HG03066 (cell line): ENCODE measurements at regions not wholly inside any gene's neighbourhood (a gene's known extent, or its start where the extent isn't known, plus 50 kb on each side); places are given as distances from the start of the nearest gene placed in this dataset.

ENCODE experiments used
- ATAC-seq: cut with Tn5 transposase; IDR thresholded peaks from one replicate; pipeline ENCODE4 v1.9.1; 2021; ENCODE audit warnings: low read depth; ENCODE audit not compliant: unreplicated experiment

GRCh38 chr11:45556851-45557707 lies 108.3 kb downstream of the CHST1 start:
- ATAC-seq: no peak

DNA sequence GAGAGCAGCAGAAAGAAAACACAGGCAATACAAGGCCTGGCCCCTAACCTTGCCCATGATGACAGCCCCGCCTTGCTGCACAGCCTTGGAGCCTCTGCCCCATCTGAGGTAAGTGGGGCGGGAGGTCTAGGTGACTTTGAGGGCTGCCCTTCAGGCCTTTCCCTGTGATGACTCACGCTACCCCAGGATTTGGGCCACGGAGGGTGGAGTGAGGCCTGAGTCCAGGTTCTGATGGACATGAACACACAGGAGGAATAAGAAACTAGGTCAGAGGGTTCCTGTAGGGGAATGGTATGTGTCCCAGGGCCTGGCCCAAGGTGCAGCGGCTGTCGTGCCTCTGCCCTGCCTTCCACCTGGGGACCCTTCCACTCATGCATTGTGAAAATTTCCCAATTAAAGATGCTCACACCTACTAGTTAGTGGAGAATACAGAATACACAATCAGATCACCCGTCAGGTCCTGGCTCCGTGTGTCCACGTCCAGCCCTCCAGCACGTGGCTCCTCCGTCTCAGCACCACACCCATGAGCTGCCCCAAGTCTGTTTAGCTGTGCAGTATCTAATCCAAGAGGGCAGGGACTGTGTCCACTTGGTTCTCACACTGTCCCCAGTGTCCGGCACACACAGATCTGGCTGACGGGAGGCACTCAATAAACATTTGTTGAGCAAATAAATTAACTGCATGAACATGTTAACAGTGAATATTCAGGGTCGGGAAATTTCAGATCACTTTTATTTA lies 111.0 kb downstream of the CHST1 start:
- no peak for ATAC-seq

- ATAC-seq: no peak
Measured at GRCh38 chr11:45553383-45553936, 112.0 kb downstream of the CHST1 start.

- no peak for ATAC-seq
Measured at GRCh38 chr11:45551191-45551713, 114.2 kb downstream of the CHST1 start.

- no peak for ATAC-seq
Measured at GRCh38 chr11:45549257-45549656, 116.2 kb downstream of the CHST1 start.

DNA sequence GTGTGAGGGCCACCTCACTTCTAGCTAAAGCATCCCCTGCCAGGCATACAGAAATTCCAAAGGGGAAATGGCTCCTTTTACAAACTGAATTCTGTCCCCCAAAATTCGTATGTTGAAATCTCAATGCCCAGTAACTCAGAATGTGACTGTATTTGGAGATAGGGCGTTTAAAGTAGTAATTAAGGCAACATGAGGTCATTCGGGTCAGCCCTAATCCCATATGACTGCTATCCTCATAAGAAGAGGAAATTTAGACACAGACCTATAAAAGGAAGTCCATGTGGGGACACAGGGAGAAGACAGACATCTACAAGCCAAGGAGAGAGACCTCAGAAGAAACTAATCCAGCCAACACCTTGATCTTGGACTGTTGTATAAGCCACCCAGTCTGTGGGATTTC lies 119.1 kb downstream of the CHST1 start:
- no peak for ATAC-seq

- no peak for ATAC-seq
Measured at GRCh38 chr11:45544826-45545225, 120.6 kb downstream of the CHST1 start.

DNA sequence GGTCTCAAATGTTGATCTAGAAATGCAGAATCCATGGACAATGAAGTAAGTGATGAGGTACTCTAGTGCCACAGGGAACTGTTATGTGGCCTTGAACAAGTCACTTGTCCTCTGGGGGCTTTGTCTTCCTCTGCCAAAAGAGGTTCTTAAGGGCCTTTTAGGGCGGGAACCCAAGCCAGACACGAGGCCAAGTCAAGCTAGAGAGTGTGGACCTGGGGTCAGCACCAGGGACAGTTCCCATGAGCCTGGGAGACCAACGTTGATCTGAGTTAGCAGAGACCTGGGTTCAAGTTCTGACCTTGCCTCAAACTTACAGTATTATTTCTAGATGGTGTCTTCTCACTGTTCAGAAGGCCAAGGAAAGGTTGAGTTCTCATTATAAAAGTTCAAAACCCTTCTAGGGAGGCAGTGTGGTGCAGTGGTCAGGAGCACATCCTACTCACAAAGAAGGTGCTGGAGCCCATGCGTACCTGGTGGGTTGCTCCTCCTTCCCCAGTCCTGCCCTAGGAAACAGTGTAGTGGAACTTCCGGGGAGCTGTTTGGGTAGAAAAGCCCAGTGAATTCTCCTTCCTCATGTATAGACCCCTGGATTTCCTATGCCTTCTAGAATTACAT lies 121.5 kb downstream of the CHST1 start:
- ATAC-seq: no peak

DNA sequence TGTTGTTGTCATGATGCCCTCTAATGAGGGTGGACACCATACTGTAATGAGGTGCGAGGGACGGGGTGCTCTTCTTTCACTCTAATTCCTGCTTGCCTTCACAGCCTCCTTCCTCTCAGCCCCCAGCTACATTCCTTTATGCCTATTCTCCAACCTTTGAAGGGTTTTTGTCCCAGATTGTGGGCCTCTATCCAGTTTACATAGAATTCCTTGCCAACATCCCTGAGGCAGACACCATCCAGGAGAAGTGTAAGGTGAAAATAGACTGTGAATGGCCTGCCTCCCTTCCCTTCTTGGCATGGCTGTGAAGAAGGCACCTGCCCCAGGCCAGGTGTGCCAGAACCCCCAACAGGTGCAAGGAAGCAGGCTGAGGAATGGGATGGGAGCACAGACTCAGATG lies 122.3 kb downstream of the CHST1 start:
- no peak for ATAC-seq

GRCh38 chr11:45541693-45542434 lies 123.6 kb downstream of the CHST1 start:
- ATAC-seq: no peak

DNA sequence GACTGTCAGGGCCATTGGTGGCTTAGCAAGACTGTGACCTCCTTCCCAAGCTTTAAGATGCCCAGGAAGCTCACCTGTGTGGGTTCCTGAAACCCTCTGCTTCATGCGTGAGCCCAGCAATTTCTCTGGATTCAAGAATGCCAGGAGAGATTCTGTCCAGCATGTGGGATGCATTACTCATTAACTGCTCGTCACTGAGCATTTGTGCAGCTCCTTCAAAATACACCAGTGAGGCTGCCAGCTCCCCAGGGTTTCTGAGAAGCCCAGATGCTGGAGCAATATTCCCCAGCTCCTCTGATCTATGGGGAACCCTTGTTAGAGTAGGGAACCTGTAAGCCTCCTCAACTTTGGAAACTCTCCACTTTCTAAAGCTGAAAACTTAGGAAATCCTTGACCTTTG lies 126.5 kb downstream of the CHST1 start:
- no peak for ATAC-seq

GRCh38 chr11:45538363-45538762 lies 127.1 kb downstream of the CHST1 start:
- ATAC-seq: no peak

DNA sequence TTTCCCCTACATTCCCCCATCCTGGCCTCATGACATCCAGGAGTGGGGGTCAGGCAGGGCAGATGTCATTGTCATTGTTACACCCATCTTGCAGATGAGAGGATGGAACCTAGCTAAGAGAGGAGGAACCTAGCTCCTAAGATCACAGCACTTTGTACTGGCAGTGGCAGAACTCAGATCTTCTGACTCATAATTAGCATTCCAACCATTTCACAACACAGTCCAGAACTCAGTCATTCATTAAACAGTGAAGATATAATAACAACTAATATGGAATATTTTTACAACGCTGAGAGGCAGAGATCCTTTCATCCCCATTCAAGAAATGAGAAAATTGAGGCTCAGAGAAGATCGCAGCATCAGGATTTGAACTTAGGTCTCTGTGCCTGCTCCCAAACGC lies 127.8 kb downstream of the CHST1 start:
- no peak for ATAC-seq

- no peak for ATAC-seq
Measured at GRCh38 chr11:45535033-45535432, 130.4 kb downstream of the CHST1 start.

DNA sequence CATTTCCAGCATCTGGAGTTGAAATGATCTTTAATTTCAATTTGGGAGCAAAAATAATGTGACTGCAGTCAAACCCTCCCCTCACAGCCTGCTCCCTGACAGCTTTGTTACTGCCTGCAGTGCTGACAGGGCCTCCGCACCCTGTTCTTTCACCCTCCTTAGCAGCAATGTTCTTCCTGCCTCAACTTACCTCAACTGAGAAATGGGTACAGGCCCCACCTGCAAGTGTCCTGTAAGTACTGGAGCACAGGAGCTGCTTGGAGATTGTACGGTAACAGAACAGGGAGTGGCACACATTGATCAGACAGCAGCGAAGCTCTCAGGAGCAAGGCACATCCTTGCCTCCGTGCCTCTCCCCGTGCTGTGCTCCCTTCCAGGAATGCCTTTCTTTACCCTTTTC lies 131.3 kb downstream of the CHST1 start:
- ATAC-seq: no peak

GRCh38 chr11:45532546-45532945 lies 132.9 kb downstream of the CHST1 start:
- ATAC-seq: no peak

DNA sequence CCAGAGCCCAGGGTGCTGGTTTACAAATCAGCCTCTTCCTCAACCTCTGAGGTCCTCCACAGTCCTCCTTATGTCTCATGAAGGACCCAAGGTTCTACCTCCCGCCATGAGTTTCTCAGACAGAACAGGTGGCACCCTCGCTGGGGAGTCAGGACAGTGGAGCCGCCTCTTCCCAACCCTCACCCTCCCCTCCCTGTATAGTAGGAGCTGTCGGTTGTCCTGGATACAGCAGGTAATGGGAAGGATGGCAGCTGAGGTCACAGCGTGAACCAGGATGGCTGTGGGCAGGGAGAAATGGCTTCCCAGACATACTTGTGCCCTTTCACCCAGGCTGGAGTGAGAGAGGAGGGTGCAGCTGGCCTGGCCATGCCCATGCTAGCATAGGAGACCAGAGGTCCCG lies 134.6 kb downstream of the CHST1 start:
- ATAC-seq: no peak

DNA sequence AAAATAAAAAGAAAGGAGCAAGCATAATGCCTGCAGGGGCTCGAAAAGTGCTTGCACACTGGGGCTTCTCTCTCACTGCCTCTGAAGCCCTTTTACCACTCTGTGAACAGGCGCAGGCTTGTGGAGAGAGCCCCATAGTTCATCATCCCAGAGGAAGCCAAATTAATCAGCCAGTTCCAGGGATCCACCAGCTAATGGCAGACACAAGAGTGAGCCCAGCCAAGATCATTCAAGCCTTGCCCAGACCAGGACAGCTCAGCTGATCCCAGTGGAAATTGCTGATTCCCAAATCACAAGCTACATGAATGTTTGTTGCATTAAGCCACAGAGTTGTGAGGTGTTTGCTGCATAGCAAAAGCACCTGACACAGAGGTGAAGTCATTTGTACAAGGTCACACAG lies 135.3 kb downstream of the CHST1 start:
- ATAC-seq: no peak

GRCh38 chr11:45528435-45528834 lies 137.0 kb downstream of the CHST1 start:
- no peak for ATAC-seq

DNA sequence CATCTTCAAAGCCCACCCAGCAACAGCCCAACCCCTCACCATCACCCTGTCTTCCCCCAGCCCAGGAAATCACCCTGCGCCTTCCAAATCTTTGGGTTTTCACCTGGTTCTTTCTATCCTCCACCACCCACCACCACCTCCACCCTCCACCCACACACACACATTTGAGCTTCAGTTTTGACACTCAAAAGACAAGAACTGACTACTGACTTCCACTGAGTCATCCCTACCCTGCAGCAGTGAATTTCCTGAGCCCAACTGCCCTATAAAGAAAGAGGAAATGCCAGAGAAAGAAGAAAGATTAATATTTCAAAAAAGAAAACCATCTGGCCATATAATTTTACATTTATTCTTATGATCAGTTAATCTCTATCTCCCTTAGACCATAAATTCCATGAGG lies 137.5 kb downstream of the CHST1 start:
- no peak for ATAC-seq
